Small intestine (tissue), 7 donors: ENCODE measurements at regions not wholly inside any gene's neighbourhood (a gene's known extent, or its start where the extent isn't known, plus 50 kb on each side); places are given as distances from the start of the nearest gene placed in this dataset.

Experiments
- DNase-seq, 2 donors: peaks; one replicate each; pipeline versions ENCODE4 v3.0.0 to v3.0.0-alpha.2; 2013
- FAIRE-seq: peaks from 2 replicates; lab custom pipeline; 2012; peaks lifted over from hg19 to GRCh38; lab: Jason Lieb, UNC
- H3K27ac ChIP-seq, 3 donors: one replicate each; pipeline ENCODE4 v1.5.1; 2013; ENCODE audit warnings: low read length in 2 of 3, mild to moderate bottlenecking in 2 of 3, control low read depth in 1 of 3, inconsistent platforms in 1 of 3, low read depth in 1 of 3, moderate library complexity in 1 of 3
- H3K27me3 ChIP-seq, 3 donors: one replicate each; pipeline ENCODE4 v1.6.1; 2013; ENCODE audit warnings: low read length in 3 of 3, inconsistent platforms in 1 of 3; ENCODE audit not compliant: control insufficient read depth in 3 of 3, insufficient read depth in 3 of 3
- H3K36me3 ChIP-seq, 3 donors: one replicate each; pipeline ENCODE4 v1.6.1; 2013; ENCODE audit warnings: low read length in 3 of 3, inconsistent platforms in 1 of 3, low read depth in 1 of 3, mild to moderate bottlenecking in 1 of 3, moderate library complexity in 1 of 3; ENCODE audit not compliant: control insufficient read depth in 3 of 3, insufficient read depth in 2 of 3
- H3K4me1 ChIP-seq, 3 donors: one replicate each; pipeline ENCODE4 v1.6.1; 2013; ENCODE audit warnings: low read length in 2 of 3, inconsistent platforms in 1 of 3, low read depth in 1 of 3, mild to moderate bottlenecking in 1 of 3, moderate library complexity in 1 of 3; ENCODE audit not compliant: control insufficient read depth in 3 of 3, insufficient read depth in 2 of 3
- H3K4me3 ChIP-seq, 3 donors: one replicate each; pipeline ENCODE4 v1.5.1; 2013; ENCODE audit warnings: low read length in 3 of 3, control low read depth in 1 of 3, inconsistent platforms in 1 of 3, low read depth in 1 of 3, mild to moderate bottlenecking in 1 of 3, moderate library complexity in 1 of 3
- H3K9me3 ChIP-seq, 2 donors: one replicate each; pipeline ENCODE4 v1.6.1; 2013; ENCODE audit warnings: low read depth in 1 of 2, low read length in 1 of 2; ENCODE audit not compliant: control insufficient read depth in 2 of 2, insufficient read depth in 1 of 2
- WGBS, 3 donors: extraction: QIAGEN DNeasy Blood & Tissue Kit; methylation state at CpG; one replicate each; pipeline ENCODE4 v1.1.7; 2013; 5-methylcytosine and 5-hydroxymethylcytosine counted together
- donor health status: healthy with polysubstance abuse.
- donor health status: control.
- donor health status: control.
- donor health status: Bipolar disorder and iron deficiency.
- donor health status: healthy.

DNA sequence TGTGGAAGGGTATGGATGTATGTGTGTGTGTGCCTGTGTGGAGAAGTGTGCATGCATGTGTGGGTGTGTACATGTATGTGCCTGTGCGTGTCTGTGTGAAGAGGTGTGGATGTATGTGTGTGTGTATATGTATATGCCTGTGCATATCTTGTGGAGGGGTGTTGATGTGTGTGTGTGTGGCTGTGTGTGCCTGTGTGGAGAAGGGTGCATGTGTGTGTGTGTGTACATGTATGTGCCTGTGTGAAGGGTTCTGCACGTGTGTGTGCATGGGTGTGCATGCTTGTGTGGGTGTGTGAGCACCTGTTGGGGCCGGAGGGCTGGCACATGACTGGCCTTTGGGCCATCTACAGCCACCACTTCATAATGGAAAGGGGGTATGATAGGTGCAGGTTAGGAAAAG is 291.4 kb downstream of the IRX2 start:
- DNase-seq = no peak
- no peak overlapping the region for H3K4me3 ChIP-seq
- no peaks in the 10 kb centered on the region for H3K27me3 ChIP-seq
- WGBS, 3 donors = 78 to 85% (median 81%) methylated on average over 3 of the region's 3 CpGs
- no peak overlapping the region for H3K27ac ChIP-seq
- H3K9me3 ChIP-seq = no peaks in the 10 kb centered on the region
- H3K4me1 ChIP-seq = no peaks in the 10 kb centered on the region
- no peak for FAIRE-seq
- H3K36me3 ChIP-seq = no peaks in the 10 kb centered on the region

DNA sequence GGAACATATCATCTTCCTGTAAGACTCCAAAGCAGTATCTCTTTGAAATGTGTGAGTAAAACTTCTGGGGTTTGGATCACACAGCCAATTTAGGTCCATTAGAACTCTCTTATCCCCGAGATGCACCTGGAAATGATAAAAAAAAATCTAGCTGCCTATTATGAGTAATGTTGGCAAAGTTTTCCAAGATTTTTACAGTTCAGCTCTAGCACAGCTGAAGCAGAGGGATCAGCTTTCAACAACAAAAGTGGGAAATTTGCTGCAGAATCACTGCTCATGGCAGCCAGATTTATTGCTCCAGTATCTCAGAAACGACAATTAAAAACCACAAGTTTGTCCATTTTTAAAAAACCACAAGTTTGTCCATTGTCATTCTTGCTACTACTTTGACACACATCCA is 292.2 kb downstream of the IRX2 start:
- WGBS, 3 donors = 21 to 35% (median 34%) methylated on average over 2 of the region's 2 CpGs
- no peak for FAIRE-seq

DNA sequence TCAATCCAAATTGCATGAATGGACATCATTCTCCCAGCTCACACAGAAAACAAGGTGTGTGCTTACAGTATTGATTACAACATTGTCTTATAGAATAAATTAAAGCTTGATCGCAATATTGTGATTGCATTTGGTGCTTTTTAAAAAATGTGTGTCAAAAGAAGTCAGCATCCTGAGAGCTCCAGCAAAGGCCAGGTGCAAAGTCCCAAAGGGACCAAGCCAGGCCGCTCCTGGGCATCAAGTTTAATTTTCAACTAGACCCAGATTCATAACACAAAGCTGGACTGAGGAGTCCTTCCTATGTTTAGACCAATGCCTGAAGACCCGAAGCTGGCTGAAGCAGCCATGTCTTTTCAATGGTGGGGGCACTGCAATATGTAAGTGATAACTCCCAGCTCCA is 295.6 kb downstream of the IRX2 start:
- no peaks in the 10 kb centered on the region for H3K36me3 ChIP-seq
- no peaks in the 10 kb centered on the region for H3K4me1 ChIP-seq
- no peak for DNase-seq
- no peaks in the 10 kb centered on the region for H3K27me3 ChIP-seq
- H3K27ac ChIP-seq = no peak overlapping the region
- H3K9me3 ChIP-seq = no peaks in the 10 kb centered on the region
- no peak for FAIRE-seq
- H3K4me3 ChIP-seq = no peak overlapping the region
- 69 to 85% (median 81%) methylated on average over 3 of the region's 3 CpGs for WGBS, 3 donors

More for the DNA sequence above, 292.2 kb downstream of the IRX2 start:
- no peaks in the 10 kb centered on the region for H3K27me3 ChIP-seq
- H3K27ac ChIP-seq = no peak overlapping the region
- H3K9me3 ChIP-seq = no peaks in the 10 kb centered on the region
- no peak overlapping the region for H3K4me3 ChIP-seq
- no peaks in the 10 kb centered on the region for H3K36me3 ChIP-seq
- no peak for DNase-seq
- no peaks in the 10 kb centered on the region for H3K4me1 ChIP-seq

DNA sequence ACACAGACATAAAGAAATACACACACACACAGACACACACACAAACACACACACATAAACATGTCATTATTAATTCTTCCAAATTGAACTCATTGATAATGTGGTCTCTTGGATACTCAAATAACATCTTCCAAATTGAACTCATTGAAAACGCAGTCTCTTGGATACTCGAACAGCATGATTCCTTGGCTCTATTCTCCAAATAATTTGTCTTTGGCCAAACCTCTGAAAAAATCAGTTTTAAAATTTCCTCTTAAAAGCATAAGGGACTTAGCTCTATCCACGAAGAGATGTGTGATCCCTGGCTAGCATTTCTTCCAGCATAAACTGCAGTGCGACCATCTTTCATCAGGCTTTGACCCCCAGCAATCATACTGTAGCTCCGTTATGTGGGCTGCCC is 296.6 kb downstream of the IRX2 start:
- no peak overlapping the region for H3K4me3 ChIP-seq
- 73 to 90% (median 85%) methylated on average over 5 of the region's 5 CpGs for whole genome bisulfite sequencing, 3 donors
- DNase-seq (no peak), FAIRE-seq (no peak)
- H3K9me3 ChIP-seq = no peaks in the 10 kb centered on the region
- H3K27me3 ChIP-seq = no peaks in the 10 kb centered on the region
- H3K4me1 ChIP-seq = no peaks in the 10 kb centered on the region
- no peak overlapping the region for H3K27ac ChIP-seq
- no peaks in the 10 kb centered on the region for H3K36me3 ChIP-seq

DNA sequence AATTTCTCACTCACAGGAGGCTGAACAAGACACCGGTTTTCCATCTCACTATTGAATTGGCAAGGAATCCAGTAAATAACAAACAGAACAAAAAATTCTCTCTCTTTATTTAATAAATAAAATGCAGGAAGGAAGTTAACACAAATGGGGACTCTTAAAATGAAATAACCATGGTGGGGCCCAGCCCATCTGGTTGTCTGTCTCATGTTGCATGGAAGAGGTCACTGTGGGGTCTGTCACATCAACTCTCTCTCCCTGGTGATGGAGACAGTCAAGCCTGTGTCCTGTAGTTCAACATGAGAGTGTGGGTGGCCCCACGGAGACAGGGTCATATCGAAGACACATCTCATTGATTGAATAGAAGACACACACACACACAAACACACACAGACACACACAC is 297.7 kb downstream of the IRX2 start:
- DNase-seq = no peak
- Histone ChIP-seq H3K27me3 (no peaks in the 10 kb centered on the region), H3K4me3 (no peak overlapping the region), H3K36me3 (no peaks in the 10 kb centered on the region), H3K4me1 (no peaks in the 10 kb centered on the region), H3K27ac (no peak overlapping the region), H3K9me3 (no peaks in the 10 kb centered on the region)
- WGBS, 3 donors = 78 to 92% (median 85%) methylated on average over 3 of the region's 3 CpGs
- FAIRE-seq = no peak

DNA sequence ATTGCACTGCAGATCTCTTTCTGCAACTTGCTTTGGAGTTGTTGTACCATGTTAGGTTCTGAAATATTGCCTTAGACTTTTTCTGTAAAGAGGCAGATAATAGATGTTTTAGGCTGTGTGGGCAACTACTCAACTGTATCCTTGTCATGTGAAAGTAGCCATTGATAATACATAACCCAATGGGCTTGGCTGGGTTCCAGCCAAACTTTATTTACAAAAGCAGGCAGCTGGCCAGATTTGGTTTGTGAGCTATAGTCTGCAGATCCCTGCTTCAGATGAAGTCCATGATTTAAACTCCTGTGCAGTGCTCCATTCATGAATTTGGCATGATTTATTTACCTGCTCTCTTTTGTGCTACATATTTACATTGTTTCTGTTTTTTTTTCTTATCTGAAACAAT is 300.4 kb downstream of the IRX2 start:
- FAIRE-seq = no peak

DNA sequence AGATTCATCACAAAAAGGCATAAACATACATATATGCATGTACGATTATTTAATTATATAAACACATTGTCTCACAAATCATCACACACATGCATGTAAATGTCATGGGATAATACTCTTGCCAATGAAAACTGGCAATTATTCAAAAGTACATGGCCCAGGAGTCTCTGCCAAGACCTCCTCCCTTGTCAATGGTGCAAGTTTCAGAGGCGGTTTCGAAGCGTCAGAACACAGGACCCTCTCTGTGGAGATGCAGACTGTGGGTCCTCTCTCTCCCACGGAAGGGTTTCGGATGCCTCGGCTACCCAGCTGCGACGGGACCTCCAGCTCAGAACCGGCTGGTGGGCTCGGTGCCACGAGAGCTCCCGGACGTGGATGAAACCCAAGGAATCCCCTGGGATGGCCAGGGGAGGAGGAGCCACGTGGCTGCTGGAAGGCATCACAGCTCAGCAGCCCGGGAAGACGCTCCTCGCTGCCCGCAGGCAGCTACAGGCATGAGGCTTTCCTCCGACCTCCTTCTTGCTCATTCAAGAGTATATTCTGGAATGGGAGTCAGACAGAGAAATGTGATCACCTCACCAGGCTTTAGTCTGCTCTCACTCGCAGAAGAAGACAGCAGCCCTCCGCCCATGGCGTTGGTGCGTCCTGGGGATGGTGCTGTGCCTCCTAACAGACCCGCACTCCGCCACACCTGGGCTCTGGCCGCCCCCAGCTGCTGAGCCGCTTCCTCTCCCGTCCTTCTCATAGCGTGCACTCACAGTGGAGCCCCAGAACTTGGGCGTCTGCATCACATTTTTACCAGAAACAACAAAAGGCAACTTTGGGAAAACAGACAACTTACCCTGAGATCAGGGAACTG is 308.8 kb downstream of the IRX2 start:
- FAIRE-seq = no peak

More for the DNA sequence above, 300.4 kb downstream of the IRX2 start:
- no peaks in the 10 kb centered on the region for H3K27me3 ChIP-seq
- H3K4me3 ChIP-seq = no peak overlapping the region
- H3K36me3 ChIP-seq = no peaks in the 10 kb centered on the region
- no peaks in the 10 kb centered on the region for H3K9me3 ChIP-seq
- H3K27ac ChIP-seq = no peak overlapping the region
- no peak for DNase-seq
- no peaks in the 10 kb centered on the region for H3K4me1 ChIP-seq

DNA sequence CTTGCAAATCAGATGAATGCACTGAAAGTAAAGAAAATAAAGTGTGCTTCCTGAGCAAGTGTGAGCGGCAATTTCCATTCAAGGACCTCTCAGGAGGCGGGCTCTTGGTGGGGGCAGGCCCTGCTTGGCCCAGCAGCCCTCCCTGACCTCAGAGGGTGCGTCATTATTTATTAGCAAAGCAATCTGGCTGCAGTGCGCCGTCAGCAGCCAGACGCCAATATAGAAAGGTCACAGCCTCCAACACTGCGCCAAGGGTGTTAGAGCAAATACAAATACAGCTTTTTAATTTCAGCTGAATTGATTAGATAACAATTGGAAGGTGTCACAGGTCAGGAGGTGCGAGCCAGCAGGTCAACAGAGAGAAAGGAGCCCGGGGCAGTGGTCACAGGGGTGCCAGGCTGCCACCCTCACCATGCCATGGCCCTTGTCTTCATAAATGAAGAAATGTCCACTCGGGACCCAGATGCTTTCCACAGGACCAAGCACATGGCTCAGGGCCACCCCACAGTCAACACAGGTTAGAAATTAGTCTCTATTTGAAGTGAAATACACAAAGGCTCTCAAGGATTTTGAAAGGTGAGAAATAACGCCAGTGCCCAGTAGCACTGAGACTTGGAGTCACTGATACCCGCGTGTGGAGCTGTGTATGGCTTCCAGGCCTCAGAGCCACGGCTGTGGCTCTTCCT is 309.8 kb downstream of the IRX2 start:
- DNase-seq (no peak), FAIRE-seq (no peak)
- Histone ChIP-seq H3K27ac (no peak overlapping the region), H3K4me1 (no peaks in the 10 kb centered on the region), H3K36me3 (no peaks in the 10 kb centered on the region), H3K27me3 (no peaks in the 10 kb centered on the region), H3K9me3 (no peaks in the 10 kb centered on the region), H3K4me3 (no peak overlapping the region)
- 36 to 55% (median 42%) methylated on average over 14 of the region's 14 CpGs for WGBS, 3 donors

More for the DNA sequence above, 308.8 kb downstream of the IRX2 start:
- Histone ChIP-seq H3K4me1 (no peaks in the 10 kb centered on the region), H3K27ac (no peak overlapping the region), H3K9me3 (no peaks in the 10 kb centered on the region), H3K27me3 (no peaks in the 10 kb centered on the region), H3K4me3 (no peak overlapping the region), H3K36me3 (no peaks in the 10 kb centered on the region)
- DNase-seq = no peak
- 69 to 82% (median 77%) methylated on average over 31 of the region's 31 CpGs for WGBS, 3 donors
